MCF 10A (cell line): ENCODE measurements at regions not wholly inside any gene's neighbourhood (a gene's known extent, or its start where the extent isn't known, plus 50 kb on each side); places are given as distances from the start of the nearest gene placed in this dataset.

Source experiments
- BruUV-seq: library from RNA; stranded (reverse); fragments of 400-500 nt; replicated peaks from 2 replicates; lab custom pipeline; 2021; lab: Mats Ljungman, UMichigan
- CTCF ChIA-PET: fragments of 300-600 bp; sonication (Branson Sonifier 250); formaldehyde crosslinking; extraction: SDS; loops from one replicate; lab custom pipeline; 2021; ENCODE audit warnings: antibody characterized with exemption, inconsistent platforms; lab: Yijun Ruan, JAX
- POLR2A ChIA-PET: fragments of 300-600, 350-650 bp; sonication (Branson Sonifier 250); formaldehyde crosslinking; extraction: SDS; loops from one replicate; lab custom pipeline; 2020; ENCODE audit warnings: antibody characterized with exemption, inconsistent platforms; lab: Yijun Ruan, JAX
- DNase-seq: peaks from one replicate; pipeline ENCODE4 v3.0.0-alpha.2; 2018; ENCODE audit not compliant: unreplicated experiment
- H3K27ac Mint-ChIP-seq: one replicate; pipeline ENCODE4 v1.8.0; 2022; ENCODE audit warnings: mild to moderate bottlenecking, low read depth, mixed read lengths; ENCODE audit not compliant: unreplicated experiment
- H3K27me3 Mint-ChIP-seq: one replicate; pipeline ENCODE4 v1.8.0; 2022; ENCODE audit warnings: mixed read lengths; ENCODE audit not compliant: insufficient read depth, unreplicated experiment
- H3K36me3 Mint-ChIP-seq: one replicate; pipeline ENCODE4 v1.8.0; 2022; ENCODE audit warnings: mild to moderate bottlenecking, moderate library complexity, mixed read lengths; ENCODE audit not compliant: insufficient read depth, unreplicated experiment
- H3K4me1 Mint-ChIP-seq: one replicate; pipeline ENCODE4 v1.8.0; 2022; ENCODE audit warnings: mixed read lengths; ENCODE audit not compliant: insufficient read depth, unreplicated experiment
- H3K4me3 Mint-ChIP-seq: one replicate; pipeline ENCODE4 v1.8.0; 2022; ENCODE audit warnings: mild to moderate bottlenecking, moderate library complexity, mixed read lengths; ENCODE audit not compliant: unreplicated experiment
- H3K9me3 Mint-ChIP-seq: one replicate; pipeline ENCODE4 v1.8.0; 2022; ENCODE audit warnings: mixed read lengths; ENCODE audit not compliant: unreplicated experiment
- CTCF ChIP-seq: fragments of 200-600 bp; IDR thresholded peaks from one replicate; pipeline ENCODE4 v1.8.0; 2022; ENCODE audit warnings: antibody characterized with exemption, mild to moderate bottlenecking; ENCODE audit not compliant: unreplicated experiment
- intact Hi-C: fragments of 100-400 bp; cut with micrococcal nuclease; formaldehyde crosslinking; loops from 2 replicates; pipeline ENCODE4 v1.14.1; 2022

GRCh38 chr13:93151277-93151676, 75.3 kb upstream of the GPC6 start:
- peak overlapping the region; percentile 27 for H3K27ac Mint-ChIP-seq
- BruUV-seq = no TSS peak
- CTCF ChIA-PET = interaction anchor here (0.5 kb wide), 1 partner anchor 1194 kb away, joined by 3 read pairs; no protein-coding TSS in a partner anchor
- POLR2A ChIA-PET = interaction anchor here (0.6 to 1.3 kb wide), 4 partner anchors 9 to 83 kb away, joined by 3 to 5 read pairs (median 3); no protein-coding TSS in a partner anchor
- TF ChIP-seq CTCF = no peak
- peaks cover 12% of the 10 kb centered on the region for H3K4me1 Mint-ChIP-seq
- H3K4me3 Mint-ChIP-seq = no peak overlapping the region
- no peaks in the 10 kb centered on the region for H3K9me3 Mint-ChIP-seq
- DNase-seq = peak; percentile 70
- H3K27me3 Mint-ChIP-seq = no peaks in the 10 kb centered on the region
- intact Hi-C loops = no loop called here
- H3K36me3 Mint-ChIP-seq = no peaks in the 10 kb centered on the region

- Mint-ChIP-seq H3K9me3 (no peaks in the 10 kb centered on the region), H3K4me3 (no peak overlapping the region), H3K27me3 (no peaks in the 10 kb centered on the region), H3K36me3 (no peaks in the 10 kb centered on the region), H3K27ac (no peak overlapping the region), H3K4me1 (no peaks in the 10 kb centered on the region)
- no TSS peak for BruUV-seq
- TF ChIP-seq CTCF = no peak
- intact Hi-C loops = no loop called here
- ChIA-PET CTCF (no interaction called here), POLR2A (no interaction called here)
- no peak for DNase-seq
Measured at GRCh38 chr13:93158565-93158964, 68.0 kb upstream of the GPC6 start.

GRCh38 chr13:93169980-93170379, 56.6 kb upstream of the GPC6 start:
- no peaks in the 10 kb centered on the region for H3K9me3 Mint-ChIP-seq
- no peak overlapping the region for H3K4me3 Mint-ChIP-seq
- no peak for TF ChIP-seq CTCF
- no peaks in the 10 kb centered on the region for H3K36me3 Mint-ChIP-seq
- ChIA-PET POLR2A (interaction anchor here (0.7 to 1.8 kb wide), 3 partner anchors 18 to 58 kb away, joined by 3 to 6 read pairs (median 4); no protein-coding TSS in a partner anchor), CTCF (interaction anchor here (0.6 kb wide), 4 partner anchors 14 to 141 kb away, joined by 3 to 4 read pairs (median 3); no protein-coding TSS in a partner anchor)
- peak; percentile 93 for DNase-seq
- H3K27ac Mint-ChIP-seq = peak overlapping the region; percentile 44
- no peaks in the 10 kb centered on the region for H3K27me3 Mint-ChIP-seq
- BruUV-seq = no TSS peak
- peaks cover 15% of the 10 kb centered on the region for H3K4me1 Mint-ChIP-seq
- intact Hi-C loops = loop anchor here (2.0 kb wide), 1 partner anchor 59 kb away; no protein-coding TSS in a partner anchor

- CTCF ChIA-PET = no interaction called here
- Mint-ChIP-seq H3K9me3 (no peaks in the 10 kb centered on the region), H3K4me3 (no peak overlapping the region), H3K27me3 (no peaks in the 10 kb centered on the region), H3K4me1 (peaks cover 15% of the 10 kb centered on the region), H3K36me3 (no peaks in the 10 kb centered on the region), H3K27ac (no peak overlapping the region)
- POLR2A ChIA-PET = no interaction called here
- DNase-seq = no peak
- intact Hi-C loops = no loop called here
- TF ChIP-seq CTCF = no peak
- no TSS peak for BruUV-seq
Measured at GRCh38 chr13:93172109-93172508, 54.5 kb upstream of the GPC6 start.
